Chondrocyte (in vitro differentiated cells): ENCODE measurements at regions not wholly inside any gene's neighbourhood (a gene's known extent, or its start where the extent isn't known, plus 50 kb on each side); places are given as distances from the start of the nearest gene placed in this dataset.

Experiments
- DNase-seq: peaks from one replicate; pipeline ENCODE4 v3.0.0; 2021; ENCODE audit warnings: mixed read lengths, low spot score
- H3K27ac Mint-ChIP-seq: one replicate; pipeline ENCODE4 v1.8.0; 2021; ENCODE audit warnings: mild to moderate bottlenecking, moderate library complexity, mixed read lengths; ENCODE audit not compliant: unreplicated experiment
- H3K27me3 Mint-ChIP-seq: 2 replicates; pipeline ENCODE4 v1.8.0; 2021; ENCODE audit warnings: low read depth, mixed read lengths
- H3K36me3 Mint-ChIP-seq: 2 replicates; pipeline ENCODE4 v1.8.0; 2021; ENCODE audit warnings: low read depth, mixed read lengths
- H3K4me1 Mint-ChIP-seq: 2 replicates; pipeline ENCODE4 v1.8.0; 2021; ENCODE audit warnings: low read depth, mild to moderate bottlenecking, mixed read lengths
- H3K4me3 Mint-ChIP-seq: one replicate; pipeline ENCODE4 v1.8.0; 2021; ENCODE audit warnings: mild to moderate bottlenecking, moderate library complexity, mixed read lengths; ENCODE audit not compliant: unreplicated experiment
- H3K9me3 Mint-ChIP-seq: 2 replicates; pipeline ENCODE4 v1.8.0; 2021; ENCODE audit warnings: low read depth, mixed read lengths
- CTCF ChIP-seq: fragments of 200-600 bp; sonication (generic); IDR thresholded peaks from 2 replicates; pipeline ENCODE4 v1.5.0; 2021; ENCODE audit warnings: antibody characterized with exemption, mild to moderate bottlenecking, moderate library complexity

DNA sequence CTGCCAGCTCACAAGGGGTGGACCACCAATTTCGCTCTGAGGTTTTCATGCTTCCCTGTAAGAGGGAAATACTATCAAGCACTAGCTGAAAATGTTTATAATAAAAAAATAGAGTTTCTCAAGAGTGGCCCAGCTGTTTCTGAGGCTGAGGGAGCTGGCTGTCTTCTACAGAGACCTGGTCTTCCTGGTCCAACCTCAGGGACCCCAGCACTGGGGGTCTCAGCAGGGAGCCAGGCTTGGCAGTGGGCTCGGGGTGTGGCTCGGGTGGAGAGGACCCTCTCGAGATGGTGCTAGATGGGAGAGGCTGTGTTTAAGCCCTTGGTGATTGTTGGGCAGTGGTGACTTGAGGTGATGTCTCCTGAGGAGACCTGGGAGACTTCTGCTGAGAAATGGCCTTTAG, 87.3 kb upstream of the SHH start:
- TF ChIP-seq CTCF: no peak
- H3K36me3 Mint-ChIP-seq: no peaks in the 10 kb centered on the region
- H3K27ac Mint-ChIP-seq: no peak overlapping the region
- peaks cover 25% of the 10 kb centered on the region for H3K27me3 Mint-ChIP-seq
- DNase-seq: peak; percentile 78
- no peak overlapping the region for H3K4me3 Mint-ChIP-seq
- peaks cover 12% of the 10 kb centered on the region for H3K9me3 Mint-ChIP-seq
- no peaks in the 10 kb centered on the region for H3K4me1 Mint-ChIP-seq

- Mint-ChIP-seq H3K4me3 (no peak overlapping the region), H3K27ac (no peak overlapping the region), H3K36me3 (no peaks in the 10 kb centered on the region), H3K4me1 (no peaks in the 10 kb centered on the region), H3K27me3 (peaks cover 22% of the 10 kb centered on the region), H3K9me3 (peaks cover 10% of the 10 kb centered on the region)
- TF ChIP-seq CTCF: no peak
- DNase-seq: peak; percentile 47
These were observed 85.6 kb upstream of the SHH start for GRCh38 chr7:155897758-155898386.

DNA sequence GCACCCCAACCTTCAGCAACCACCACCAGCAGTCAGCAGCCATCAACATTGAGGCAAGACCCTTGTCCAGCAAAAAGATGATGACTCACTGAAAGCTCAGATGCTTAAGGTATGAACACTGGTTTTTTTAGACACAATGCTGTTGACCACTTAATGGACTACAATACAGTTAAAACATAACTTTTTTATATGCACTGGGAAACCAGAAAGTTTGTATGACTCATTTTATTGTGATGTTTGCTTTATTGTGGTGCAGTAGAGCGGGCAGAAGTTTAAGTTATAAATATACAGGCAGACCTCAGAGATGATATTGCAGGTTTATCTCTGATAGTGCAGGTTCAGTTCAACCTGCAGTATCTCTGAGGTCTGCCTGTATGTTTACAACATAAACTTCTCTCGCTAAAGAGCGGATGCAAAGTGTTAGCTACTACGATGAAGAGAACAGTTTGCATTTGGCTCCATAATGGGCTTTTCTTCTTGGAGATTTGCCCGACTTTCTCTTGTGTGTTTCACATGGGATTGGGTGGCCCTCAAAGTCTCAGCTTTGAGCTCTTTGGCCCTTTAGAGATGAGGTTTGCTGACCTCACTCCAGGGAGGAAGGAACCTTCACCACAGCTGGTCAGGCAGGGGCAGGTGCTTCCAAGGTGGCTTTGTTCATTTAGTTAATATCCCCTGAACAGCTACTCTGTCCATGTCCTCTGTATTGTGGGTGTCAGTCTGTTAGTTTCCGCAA, 84.4 kb upstream of the SHH start:
- Mint-ChIP-seq H3K9me3 (peaks cover 10% of the 10 kb centered on the region), H3K36me3 (no peaks in the 10 kb centered on the region), H3K27me3 (peaks cover 22% of the 10 kb centered on the region), H3K4me1 (no peaks in the 10 kb centered on the region), H3K27ac (no peak overlapping the region), H3K4me3 (no peak overlapping the region)
- TF ChIP-seq CTCF: no peak
- DNase-seq: peak; percentile 13

GRCh38 chr7:155893664-155894063, 81.4 kb upstream of the SHH start:
- Mint-ChIP-seq H3K4me1 (no peaks in the 10 kb centered on the region), H3K36me3 (no peaks in the 10 kb centered on the region), H3K4me3 (no peak overlapping the region), H3K27ac (no peak overlapping the region), H3K9me3 (no peaks in the 10 kb centered on the region), H3K27me3 (peaks cover 20% of the 10 kb centered on the region)
- peak; percentile 56 for DNase-seq
- TF ChIP-seq CTCF: no peak

DNA sequence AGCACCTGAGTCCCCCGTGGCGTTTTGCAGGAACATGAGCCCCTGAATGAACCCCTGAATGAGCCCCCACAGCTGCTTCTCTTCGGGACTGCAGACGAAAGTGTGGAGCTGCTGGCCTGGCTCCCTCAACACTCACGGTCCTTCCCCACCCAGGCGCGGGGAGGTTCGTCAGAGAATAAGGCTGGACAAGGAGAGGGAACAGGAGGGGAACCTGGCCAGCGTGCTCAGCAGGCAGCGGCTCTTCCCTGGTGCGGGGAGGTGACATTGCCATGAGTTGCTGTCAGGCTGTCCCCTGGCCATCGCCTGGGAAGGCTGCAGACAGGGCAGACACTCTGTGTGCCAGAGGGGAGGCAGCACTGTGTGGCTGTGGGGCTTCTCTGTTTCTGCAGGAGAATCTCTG, 80.9 kb upstream of the SHH start:
- H3K4me1 Mint-ChIP-seq: no peaks in the 10 kb centered on the region
- TF ChIP-seq CTCF: no peak
- peaks cover 21% of the 10 kb centered on the region for H3K27me3 Mint-ChIP-seq
- H3K9me3 Mint-ChIP-seq: no peaks in the 10 kb centered on the region
- H3K36me3 Mint-ChIP-seq: no peaks in the 10 kb centered on the region
- no peak overlapping the region for H3K27ac Mint-ChIP-seq
- DNase-seq: peak; percentile 79
- H3K4me3 Mint-ChIP-seq: no peak overlapping the region
